Smooth muscle cell (in vitro differentiated cells): ENCODE measurements at regions not wholly inside any gene's neighbourhood (a gene's known extent, or its start where the extent isn't known, plus 50 kb on each side); places are given as distances from the start of the nearest gene placed in this dataset.

Source experiments
- DNase-seq: peaks from one replicate; lab custom pipeline; 2025; ENCODE audit not compliant: unreplicated experiment; lab: John Stamatoyannopoulos, UW
- H2AFZ ChIP-seq: fragments of 200-600 bp; sonication (generic); 2 replicates; pipeline ENCODE4 v1.6.0; 2016; ENCODE audit warnings: antibody characterized with exemption, low read depth, mild to moderate bottlenecking
- H3F3A ChIP-seq: fragments of 200-600 bp; sonication (generic); 2 replicates; pipeline ENCODE4 v1.6.0; 2017; ENCODE audit warnings: antibody characterized with exemption, low read depth
- H3K27ac ChIP-seq: fragments of 200-600 bp; sonication (generic); 2 replicates; pipeline ENCODE4 v1.5.1; 2016; ENCODE audit warnings: low read depth, mild to moderate bottlenecking
- H3K27me3 ChIP-seq: fragments of 200-600 bp; sonication (generic); 2 replicates; pipeline ENCODE4 v1.6.1; 2016; ENCODE audit warnings: low read depth, mild to moderate bottlenecking
- H3K36me3 ChIP-seq: fragments of 200-600 bp; sonication (generic); 2 replicates; pipeline ENCODE4 v1.5.1; 2016; ENCODE audit warnings: low read depth
- H3K4me1 ChIP-seq: fragments of 200-600 bp; sonication (generic); 2 replicates; pipeline ENCODE4 v1.5.1; 2016; ENCODE audit warnings: low read depth
- H3K4me2 ChIP-seq: fragments of 200-600 bp; sonication (generic); 2 replicates; pipeline ENCODE4 v1.6.0; 2016; ENCODE audit warnings: mild to moderate bottlenecking
- H3K4me3 ChIP-seq: fragments of 200-600 bp; sonication (generic); 2 replicates; pipeline ENCODE4 v1.5.1; 2016; ENCODE audit warnings: mild to moderate bottlenecking
- H3K79me2 ChIP-seq: fragments of 200-600 bp; sonication (generic); 2 replicates; pipeline ENCODE4 v1.6.0; 2016; ENCODE audit warnings: low read depth, mild to moderate bottlenecking
- H3K9ac ChIP-seq: fragments of 200-600 bp; sonication (generic); 2 replicates; pipeline ENCODE4 v1.6.0; 2016; ENCODE audit warnings: low read depth
- H3K9me3 ChIP-seq: fragments of 200-600 bp; sonication (generic); replicated peaks from 2 replicates; pipeline ENCODE4 v1.5.1; 2016; ENCODE audit warnings: low read depth
- H4K20me1 ChIP-seq: fragments of 200-600 bp; sonication (generic); 2 replicates; pipeline ENCODE4 v1.6.0; 2016; ENCODE audit warnings: low read depth
- WGBS: methylation state at CpG from one replicate; pipeline ENCODE4 v1.1.7; 2016; ENCODE audit warnings: low lambda C conversion rate; 5-methylcytosine and 5-hydroxymethylcytosine counted together
- TF ChIP-seq, protein P1 (sequence below): fragments of 200-600 bp; sonication (generic); IDR thresholded peaks from 2 replicates; pipeline ENCODE4 v1.5.1; 2017; ENCODE audit warnings: borderline replicate concordance, mild to moderate bottlenecking, antibody characterized with exemption; ENCODE audit not compliant: insufficient read depth, poor library complexity, severe bottlenecking

DNA sequence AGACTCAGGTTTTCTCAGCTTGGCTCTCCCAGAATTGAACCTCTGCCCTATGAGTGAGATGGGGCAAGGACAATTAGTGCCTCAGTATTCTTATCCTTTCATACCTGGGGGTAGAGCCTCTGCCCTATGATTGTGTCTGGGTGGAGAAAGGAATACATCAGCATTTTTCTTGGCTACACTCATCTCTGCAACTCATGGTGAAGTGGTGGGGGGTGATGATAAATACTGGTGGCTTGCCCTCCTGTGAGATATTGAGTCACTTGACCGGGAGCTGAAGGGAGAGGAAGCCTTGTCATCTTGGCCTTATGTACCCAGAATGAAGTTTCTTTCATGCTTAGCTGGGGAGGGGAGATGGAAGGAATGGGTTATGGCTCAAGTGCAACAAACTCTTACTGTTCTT, 71.3 kb upstream of the ENOX2 start:
- Histone ChIP-seq H3K4me1 (no peaks in the 10 kb centered on the region), H3K4me2 (no peak overlapping the region), H3K27me3 (no peaks in the 10 kb centered on the region), H4K20me1 (no peaks in the 10 kb centered on the region), H3K9me3 (no peaks in the 10 kb centered on the region), H3K4me3 (no peak overlapping the region), H3K36me3 (no peaks in the 10 kb centered on the region), H3F3A (no peaks in the 10 kb centered on the region), H2AFZ (no peak overlapping the region), H3K9ac (no peak overlapping the region), H3K79me2 (no peaks in the 10 kb centered on the region), H3K27ac (no peak overlapping the region)
- WGBS: 52% methylated on average over 1 of the region's 1 CpG
- no peak for DNase-seq
- TF ChIP-seq, protein P1, sequence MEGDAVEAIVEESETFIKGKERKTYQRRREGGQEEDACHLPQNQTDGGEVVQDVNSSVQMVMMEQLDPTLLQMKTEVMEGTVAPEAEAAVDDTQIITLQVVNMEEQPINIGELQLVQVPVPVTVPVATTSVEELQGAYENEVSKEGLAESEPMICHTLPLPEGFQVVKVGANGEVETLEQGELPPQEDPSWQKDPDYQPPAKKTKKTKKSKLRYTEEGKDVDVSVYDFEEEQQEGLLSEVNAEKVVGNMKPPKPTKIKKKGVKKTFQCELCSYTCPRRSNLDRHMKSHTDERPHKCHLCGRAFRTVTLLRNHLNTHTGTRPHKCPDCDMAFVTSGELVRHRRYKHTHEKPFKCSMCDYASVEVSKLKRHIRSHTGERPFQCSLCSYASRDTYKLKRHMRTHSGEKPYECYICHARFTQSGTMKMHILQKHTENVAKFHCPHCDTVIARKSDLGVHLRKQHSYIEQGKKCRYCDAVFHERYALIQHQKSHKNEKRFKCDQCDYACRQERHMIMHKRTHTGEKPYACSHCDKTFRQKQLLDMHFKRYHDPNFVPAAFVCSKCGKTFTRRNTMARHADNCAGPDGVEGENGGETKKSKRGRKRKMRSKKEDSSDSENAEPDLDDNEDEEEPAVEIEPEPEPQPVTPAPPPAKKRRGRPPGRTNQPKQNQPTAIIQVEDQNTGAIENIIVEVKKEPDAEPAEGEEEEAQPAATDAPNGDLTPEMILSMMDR: no peak

DNA sequence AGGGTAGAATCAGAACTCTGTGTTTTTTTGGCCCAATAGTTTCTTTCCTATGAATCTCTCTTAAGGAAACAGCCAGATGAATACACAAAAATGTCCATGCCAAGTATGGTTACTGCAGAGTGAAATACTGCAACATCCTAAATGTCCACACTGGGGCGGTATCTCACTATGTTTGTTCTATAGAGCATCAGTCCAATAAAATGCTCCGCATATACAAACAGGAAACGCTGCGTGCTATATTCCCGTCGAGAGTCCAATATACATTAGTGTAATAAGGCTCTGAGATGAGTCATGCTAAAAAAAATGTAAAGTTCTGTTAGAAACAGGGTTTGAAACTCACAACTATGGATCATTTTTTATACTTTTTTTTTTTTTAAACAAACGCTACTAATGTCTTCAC, 72.9 kb upstream of the ENOX2 start:
- WGBS: 45% methylated on average over 7 of the region's 7 CpGs

DNA sequence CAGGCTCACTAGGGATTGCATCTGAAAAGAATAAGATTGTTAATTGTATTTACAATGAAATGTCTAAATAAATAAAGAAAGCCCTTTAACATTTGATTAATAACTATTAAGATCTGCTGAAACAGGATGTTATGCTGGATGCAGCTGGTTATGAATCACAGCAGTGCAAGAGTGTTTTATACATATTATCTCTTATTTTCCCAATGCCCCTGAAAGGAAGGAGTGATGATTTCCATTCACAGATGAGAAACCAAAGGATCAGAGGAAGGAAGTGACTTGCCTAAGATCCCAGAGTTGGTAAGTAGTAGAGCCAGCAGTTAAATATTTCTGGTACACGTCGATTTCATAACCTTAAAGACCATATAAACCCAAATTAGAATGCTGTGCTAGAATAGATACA, 76.3 kb upstream of the ARHGAP36 start:
- Histone ChIP-seq H3K36me3 (no peaks in the 10 kb centered on the region), H3K4me1 (no peaks in the 10 kb centered on the region), H3K79me2 (no peaks in the 10 kb centered on the region), H2AFZ (no peak overlapping the region), H3K9ac (no peak overlapping the region), H3K4me3 (no peak overlapping the region), H4K20me1 (no peaks in the 10 kb centered on the region), H3K4me2 (no peak overlapping the region), H3F3A (no peaks in the 10 kb centered on the region), H3K27me3 (no peaks in the 10 kb centered on the region), H3K27ac (no peak overlapping the region), H3K9me3 (no peaks in the 10 kb centered on the region)
- no peak for DNase-seq
- WGBS: 78% methylated on average over 2 of the region's 2 CpGs
- TF ChIP-seq, protein P1: no peak

More for the DNA sequence above, 72.9 kb upstream of the ENOX2 start:
- Histone ChIP-seq H3K9ac (no peak overlapping the region), H3K27me3 (no peaks in the 10 kb centered on the region), H3K36me3 (no peaks in the 10 kb centered on the region), H3K27ac (no peak overlapping the region), H3K4me3 (no peak overlapping the region), H3K4me1 (no peaks in the 10 kb centered on the region), H3F3A (no peaks in the 10 kb centered on the region), H2AFZ (no peak overlapping the region), H3K9me3 (no peaks in the 10 kb centered on the region), H4K20me1 (no peaks in the 10 kb centered on the region), H3K79me2 (no peaks in the 10 kb centered on the region), H3K4me2 (peak overlapping the region; percentile 34)
- TF ChIP-seq, protein P1: peak; percentile 55
- DNase-seq: no peak

DNA sequence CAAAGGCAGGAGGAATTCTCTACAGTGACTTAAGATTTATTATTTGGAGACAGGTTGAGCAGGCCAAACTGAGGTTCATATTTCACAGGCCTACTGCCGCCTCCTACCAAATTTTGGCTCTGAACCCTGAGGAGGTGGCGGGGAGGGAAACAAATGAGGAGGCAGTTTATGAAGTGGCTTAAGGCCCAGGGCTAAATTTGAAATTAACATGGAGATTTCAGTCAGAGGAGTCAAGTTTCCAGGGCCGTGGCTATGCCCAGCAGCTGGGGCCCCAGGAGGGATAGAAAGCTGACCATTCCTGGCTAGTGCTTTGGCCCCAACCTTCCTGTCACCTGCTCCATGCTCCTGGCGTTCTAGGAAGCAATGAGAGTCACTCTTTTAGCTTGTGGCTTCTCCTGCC, 73.4 kb upstream of the ARHGAP36 start:
- Histone ChIP-seq H3K27ac (no peak overlapping the region), H3K4me3 (no peak overlapping the region), H3F3A (no peaks in the 10 kb centered on the region), H3K9me3 (no peaks in the 10 kb centered on the region), H3K4me1 (no peaks in the 10 kb centered on the region), H3K9ac (no peak overlapping the region), H3K79me2 (no peaks in the 10 kb centered on the region), H3K27me3 (no peaks in the 10 kb centered on the region), H3K36me3 (no peaks in the 10 kb centered on the region), H2AFZ (no peak overlapping the region), H3K4me2 (no peak overlapping the region), H4K20me1 (no peaks in the 10 kb centered on the region)
- 58% methylated on average over 4 of the region's 4 CpGs for WGBS
- no peak for DNase-seq
- TF ChIP-seq, protein P1: no peak
